UCSD-AML1 (cell line): ENCODE measurements at regions not wholly inside any gene's neighbourhood (a gene's known extent, or its start where the extent isn't known, plus 50 kb on each side); places are given as distances from the start of the nearest gene placed in this dataset.
"Not testable (repeated sequence)": the region's sequence is repeated elsewhere in the genome, so short reads cannot be mapped to it uniquely, and the experiment has no call there.

Experiments
- DNase-seq: peaks from one replicate; lab custom pipeline; 2025; ENCODE audit not compliant: unreplicated experiment; lab: John Stamatoyannopoulos, UW

GRCh38 chr5:8693341-8693844, 824.4 kb downstream of the MTRR start:
- DNase-seq, result no peak

- DNase-seq, result no peak
Measured at GRCh38 chr5:8694545-8694944, 825.6 kb downstream of the MTRR start.

GRCh38 chr5:8695902-8696845, 827.2 kb downstream of the MTRR start:
- DNase-seq, result no peak

GRCh38 chr5:8700222-8700621, 831.3 kb downstream of the MTRR start:
- no peak for DNase-seq

GRCh38 chr5:8700671-8701070, 831.7 kb downstream of the MTRR start:
- no peak for DNase-seq

GRCh38 chr5:8701251-8701650, 832.3 kb downstream of the MTRR start:
- DNase-seq, result no peak

- DNase-seq, result no peak
Measured at GRCh38 chr5:8710426-8710930, 835.4 kb downstream of the SEMA5A start.

GRCh38 chr5:8714198-8714597, 831.7 kb downstream of the SEMA5A start:
- no peak for DNase-seq

- DNase-seq, result no peak
Measured at GRCh38 chr5:8714861-8715260, 831.0 kb downstream of the SEMA5A start.

GRCh38 chr5:8719796-8720195, 826.1 kb downstream of the SEMA5A start:
- no peak for DNase-seq

- DNase-seq, result no peak
Measured at GRCh38 chr5:8720506-8720905, 825.4 kb downstream of the SEMA5A start.

GRCh38 chr5:8721536-8721935, 824.3 kb downstream of the SEMA5A start:
- DNase-seq, result no peak

GRCh38 chr5:8726383-8727036, 819.4 kb downstream of the SEMA5A start:
- DNase-seq, result no peak

GRCh38 chr5:8727396-8727795, 818.5 kb downstream of the SEMA5A start:
- no peak for DNase-seq

- DNase-seq, result no peak
Measured at GRCh38 chr5:8729437-8729836, 816.4 kb downstream of the SEMA5A start.

- DNase-seq, result no peak
Measured at GRCh38 chr5:8730194-8730593, 815.7 kb downstream of the SEMA5A start.

GRCh38 chr5:8731110-8731509, 814.8 kb downstream of the SEMA5A start:
- not testable (repeated sequence) for DNase-seq

GRCh38 chr5:8740595-8740994, 805.3 kb downstream of the SEMA5A start:
- no peak for DNase-seq

GRCh38 chr5:8749556-8749955, 796.3 kb downstream of the SEMA5A start:
- DNase-seq, result no peak

- no peak for DNase-seq
Measured at GRCh38 chr5:8750100-8750499, 795.8 kb downstream of the SEMA5A start.

GRCh38 chr5:8751971-8752370, 793.9 kb downstream of the SEMA5A start:
- no peak for DNase-seq

GRCh38 chr5:8752595-8752994, 793.3 kb downstream of the SEMA5A start:
- DNase-seq, result no peak
